GM12875 (cell line): ENCODE measurements at regions not wholly inside any gene's neighbourhood (a gene's known extent, or its start where the extent isn't known, plus 50 kb on each side); places are given as distances from the start of the nearest gene placed in this dataset.

Experiments used
- H3K4me3 ChIP-seq: one replicate; pipeline ENCODE4 v1.5.1; 2011; ENCODE audit warnings: low read depth, low read length, control low read depth
- TF ChIP-seq, protein P1 (sequence below): IDR thresholded peaks from 2 replicates; pipeline ENCODE4 v1.5.1; 2011; ENCODE audit warnings: low read depth, mild to moderate bottlenecking, control low read depth, inconsistent platforms, low read length, moderate library complexity, borderline replicate concordance; ENCODE audit not compliant: insufficient read depth

DNA sequence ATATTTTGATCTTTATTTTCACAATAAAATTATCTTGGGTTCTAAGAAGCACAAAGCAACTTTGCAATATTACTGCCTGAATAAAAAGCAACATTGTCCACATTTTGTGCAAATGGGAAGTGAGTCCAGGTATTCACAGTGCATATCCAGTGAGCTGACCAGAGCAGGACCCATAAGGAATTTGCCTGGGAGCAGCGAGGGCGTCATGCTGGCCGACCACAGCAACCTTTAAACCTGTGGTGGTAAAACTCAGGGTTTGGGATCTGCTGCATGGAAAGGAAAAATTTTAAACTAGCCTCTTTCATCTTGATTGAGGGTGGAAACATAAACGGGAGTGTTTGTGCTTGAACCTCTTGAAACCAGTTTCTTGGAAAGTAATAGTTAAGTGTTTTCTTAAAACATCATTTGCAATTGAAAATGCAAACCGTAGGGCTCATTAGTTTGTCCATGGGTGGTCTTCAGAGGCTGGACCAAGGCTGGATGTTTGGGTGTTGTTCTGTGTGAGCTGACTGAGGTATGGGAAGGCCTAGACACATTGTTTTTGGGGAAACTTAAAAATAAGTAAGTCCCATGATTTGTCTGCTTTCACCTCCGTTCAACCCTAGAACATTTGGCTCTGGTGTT, 85.0 kb upstream of the ANKH start:
- TF ChIP-seq, protein P1, sequence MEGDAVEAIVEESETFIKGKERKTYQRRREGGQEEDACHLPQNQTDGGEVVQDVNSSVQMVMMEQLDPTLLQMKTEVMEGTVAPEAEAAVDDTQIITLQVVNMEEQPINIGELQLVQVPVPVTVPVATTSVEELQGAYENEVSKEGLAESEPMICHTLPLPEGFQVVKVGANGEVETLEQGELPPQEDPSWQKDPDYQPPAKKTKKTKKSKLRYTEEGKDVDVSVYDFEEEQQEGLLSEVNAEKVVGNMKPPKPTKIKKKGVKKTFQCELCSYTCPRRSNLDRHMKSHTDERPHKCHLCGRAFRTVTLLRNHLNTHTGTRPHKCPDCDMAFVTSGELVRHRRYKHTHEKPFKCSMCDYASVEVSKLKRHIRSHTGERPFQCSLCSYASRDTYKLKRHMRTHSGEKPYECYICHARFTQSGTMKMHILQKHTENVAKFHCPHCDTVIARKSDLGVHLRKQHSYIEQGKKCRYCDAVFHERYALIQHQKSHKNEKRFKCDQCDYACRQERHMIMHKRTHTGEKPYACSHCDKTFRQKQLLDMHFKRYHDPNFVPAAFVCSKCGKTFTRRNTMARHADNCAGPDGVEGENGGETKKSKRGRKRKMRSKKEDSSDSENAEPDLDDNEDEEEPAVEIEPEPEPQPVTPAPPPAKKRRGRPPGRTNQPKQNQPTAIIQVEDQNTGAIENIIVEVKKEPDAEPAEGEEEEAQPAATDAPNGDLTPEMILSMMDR, result no peak
- H3K4me3 ChIP-seq, result no peak overlapping the region

DNA sequence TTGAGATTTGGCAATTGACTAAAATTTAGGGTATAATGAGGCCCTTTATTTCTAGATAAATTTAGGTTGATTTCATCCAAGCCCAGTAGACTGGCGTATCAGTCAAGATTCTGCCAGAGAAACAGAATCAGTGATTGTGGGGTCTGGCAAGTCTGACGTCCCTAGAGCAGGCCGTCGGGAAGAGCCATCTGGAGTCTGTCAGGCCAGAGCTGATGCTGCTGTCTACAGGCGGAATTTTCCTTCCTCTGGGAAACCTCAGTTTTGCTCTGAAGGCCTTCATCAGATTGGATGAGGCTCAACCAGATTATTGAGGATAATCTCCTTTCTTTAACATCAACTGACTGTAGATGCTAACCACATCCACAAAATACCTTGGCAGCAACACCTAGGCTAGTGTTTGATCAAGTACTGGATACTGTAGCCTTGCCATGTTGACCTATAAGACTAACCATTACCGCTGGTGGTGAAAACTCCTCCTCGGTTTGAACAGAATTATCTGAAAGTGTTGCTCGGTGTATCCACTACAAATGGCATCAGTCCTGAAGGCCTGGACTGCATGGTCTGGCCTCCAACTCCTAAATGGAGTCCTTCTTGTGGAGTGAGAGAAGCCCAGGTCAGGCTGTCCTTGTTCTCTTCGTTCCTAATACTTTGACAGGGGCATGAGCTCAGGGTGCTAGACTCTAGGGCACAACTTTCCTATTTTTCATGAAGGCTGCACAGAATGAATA, 83.2 kb upstream of the ANKH start:
- TF ChIP-seq, protein P1, result no peak
- H3K4me3 ChIP-seq, result no peak overlapping the region

DNA sequence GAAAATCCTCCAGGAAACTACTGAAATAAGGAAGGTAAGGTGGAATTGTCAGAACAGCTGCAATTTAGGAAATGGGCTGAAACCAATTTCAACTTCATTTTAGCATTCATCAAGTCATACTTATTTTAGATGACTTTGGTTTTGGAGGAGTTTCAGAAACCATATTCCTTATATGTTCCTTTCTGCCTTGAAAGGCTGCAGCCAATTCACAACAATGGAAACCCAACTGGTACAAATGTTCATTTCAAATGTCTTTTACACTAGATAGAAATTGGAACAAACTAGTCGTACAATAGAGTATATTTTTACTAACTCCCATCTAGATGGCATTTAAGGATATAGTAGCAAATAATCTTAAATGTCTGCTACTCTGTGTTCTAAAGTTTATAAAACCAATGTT, 82.6 kb upstream of the ANKH start:
- TF ChIP-seq, protein P1, result no peak
- no peak overlapping the region for H3K4me3 ChIP-seq

DNA sequence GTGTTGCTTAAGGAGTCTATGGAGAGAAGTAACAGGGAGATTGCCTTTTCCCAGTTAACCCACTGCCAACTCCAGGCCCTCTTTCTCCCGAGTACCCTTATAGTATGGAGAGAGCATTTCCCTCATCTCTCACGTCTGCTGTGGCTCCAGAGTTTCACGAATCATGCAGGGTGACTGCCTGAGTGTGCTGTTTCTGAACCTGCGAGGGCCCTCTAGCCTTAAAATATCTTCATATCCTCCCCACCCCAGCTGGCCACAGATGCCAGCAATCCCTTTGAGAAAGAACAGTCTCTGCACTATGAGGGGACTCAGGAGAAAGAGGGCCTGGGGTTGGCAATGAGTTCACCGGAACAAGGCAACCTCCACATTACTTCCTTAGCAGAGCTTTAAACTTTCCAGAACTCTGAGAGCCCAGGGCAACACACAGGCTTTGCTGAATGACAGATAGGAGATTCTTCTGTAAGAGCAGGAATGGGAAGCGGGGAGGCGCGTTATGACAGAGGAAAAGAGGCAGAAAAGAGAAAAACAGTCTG, 81.6 kb upstream of the ANKH start:
- no peak overlapping the region for H3K4me3 ChIP-seq
- TF ChIP-seq, protein P1, result no peak

DNA sequence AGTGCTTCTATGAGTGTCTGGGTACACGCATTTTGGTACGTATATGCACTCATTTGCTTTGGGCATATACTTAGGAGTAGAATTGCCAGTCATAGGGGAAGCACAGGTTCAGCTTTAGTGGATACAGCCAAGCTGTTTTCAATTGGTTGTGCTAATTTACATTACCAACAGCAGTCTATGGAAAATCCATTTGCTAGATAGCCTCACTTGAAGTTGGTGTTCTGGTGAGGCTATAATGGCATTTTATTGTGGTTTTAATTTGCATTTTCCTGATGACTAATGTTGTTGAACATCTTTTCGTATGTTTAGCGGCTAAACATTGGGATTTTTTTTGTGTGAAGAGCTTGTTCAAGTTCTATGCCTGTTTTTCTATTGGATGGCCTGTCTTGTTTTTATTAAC, 76.8 kb upstream of the ANKH start:
- H3K4me3 ChIP-seq, result no peak overlapping the region
- TF ChIP-seq, protein P1, result no peak

DNA sequence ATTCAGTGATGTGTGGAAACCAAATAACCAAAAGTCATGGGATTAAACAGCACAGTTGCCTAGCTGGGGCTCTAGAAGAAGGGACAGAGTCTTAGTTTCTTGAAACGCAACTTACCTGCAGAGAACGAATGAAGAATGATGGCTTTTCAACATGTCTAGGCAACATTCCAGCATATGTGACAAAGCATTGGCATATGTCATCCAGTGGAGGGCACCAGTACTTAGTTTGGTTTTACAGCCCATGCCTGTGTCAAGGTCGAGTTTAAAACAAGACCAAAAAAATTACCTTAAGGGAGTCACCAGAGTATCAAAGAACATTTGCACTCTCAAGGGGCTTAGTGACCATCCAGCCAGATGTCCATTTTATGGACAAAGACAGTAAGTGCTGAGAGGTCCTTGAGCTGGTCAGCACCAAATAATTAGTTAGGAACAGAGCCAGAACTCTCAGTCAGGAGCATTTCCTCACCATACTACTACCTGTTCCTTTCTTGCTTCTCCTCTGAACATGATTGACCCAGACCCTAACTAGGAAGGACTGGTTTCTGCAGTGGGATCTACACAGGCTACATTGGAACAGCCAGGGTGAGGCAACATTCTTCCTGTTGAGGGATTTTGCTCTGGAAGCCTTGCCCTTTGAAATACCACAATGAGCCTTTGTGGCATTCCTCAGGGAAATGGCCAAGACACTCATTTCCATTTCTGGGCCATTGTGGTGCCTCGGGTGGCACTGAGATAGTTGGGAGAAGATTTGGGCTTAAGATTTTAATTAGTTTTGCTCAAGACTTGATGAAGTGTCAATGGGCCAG, 75.4 kb upstream of the ANKH start:
- no peak overlapping the region for H3K4me3 ChIP-seq
- TF ChIP-seq, protein P1, result peak; percentile 37; the same call in 1 of the 2 replicates
